ENCODE measurements at regions not wholly inside any gene's neighbourhood (a gene's known extent, or its start where the extent isn't known, plus 50 kb on each side); places are given as distances from the start of the nearest gene placed in this dataset.

GRCh38 chr18:5643288-5643687 lies 99.5 kb upstream of the EPB41L3 start:
- no peak for TF ChIP-seq EP300 (IDR thresholded peaks at IDR 0.05)
- TF ChIP-seq POLR2A (IDR thresholded peaks at IDR 0.05) = no peak

All from ovary (tissue), 1 donor.